Left lobe of liver (tissue), 2 donors: ENCODE measurements at regions not wholly inside any gene's neighbourhood (a gene's known extent, or its start where the extent isn't known, plus 50 kb on each side); places are given as distances from the start of the nearest gene placed in this dataset.

Experiments
- ATAC-seq: fragments of 200-7000 bp; cut with Tn5 transposase; one replicate; pipeline ENCODE4 v1.9.1; 2020; ENCODE audit warnings: mild to moderate bottlenecking, moderate library complexity
- DNase-seq: peaks from one replicate; pipeline ENCODE4 v3.0.0-alpha.2; 2020; ENCODE audit warnings: low spot score
- donor health status: DM: no; HTN: no; CAD: no; lungs with moderate emphysema.
- donor health status: DM: no; HTN: yes; CAD: no.

- DNase-seq = no peak
- no peak for ATAC-seq
Observed at GRCh38 chr2:153197402-153198386, 280.9 kb downstream of the RPRM start.

DNA sequence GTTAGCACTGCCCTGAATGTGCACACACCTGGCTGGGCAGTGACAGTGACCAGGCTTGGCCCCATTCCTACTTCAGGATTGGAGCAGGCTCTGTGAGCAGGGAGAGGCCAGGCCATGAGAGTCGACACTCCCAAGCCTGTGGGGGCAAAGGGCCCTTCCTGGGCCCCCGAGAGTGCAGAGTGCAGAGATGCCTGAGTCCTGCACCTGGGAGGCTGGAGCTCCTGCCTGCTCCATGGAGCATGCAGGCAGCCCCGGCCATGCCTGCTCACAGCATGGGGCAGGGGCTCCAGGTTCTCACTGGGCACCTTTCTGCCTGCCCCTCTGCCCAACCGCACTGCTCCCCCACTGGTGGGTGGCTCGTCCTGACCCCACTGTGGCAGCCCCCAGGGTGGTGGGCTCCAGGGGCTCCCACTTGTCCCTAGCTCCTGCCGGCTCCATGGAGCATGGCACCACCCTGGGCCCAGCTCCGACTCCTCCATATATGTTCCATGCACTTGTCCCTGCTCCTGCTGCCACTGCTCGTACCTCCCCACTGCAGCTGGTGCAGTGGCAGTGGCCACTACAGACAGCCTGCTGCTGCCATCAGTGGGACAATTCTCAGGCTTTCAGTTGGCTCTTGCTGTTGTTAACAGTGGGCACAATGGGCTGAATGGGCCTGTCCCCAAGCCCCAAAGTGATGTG, 282.0 kb downstream of the RPRM start:
- ATAC-seq (no peak), DNase-seq (no peak)

DNA sequence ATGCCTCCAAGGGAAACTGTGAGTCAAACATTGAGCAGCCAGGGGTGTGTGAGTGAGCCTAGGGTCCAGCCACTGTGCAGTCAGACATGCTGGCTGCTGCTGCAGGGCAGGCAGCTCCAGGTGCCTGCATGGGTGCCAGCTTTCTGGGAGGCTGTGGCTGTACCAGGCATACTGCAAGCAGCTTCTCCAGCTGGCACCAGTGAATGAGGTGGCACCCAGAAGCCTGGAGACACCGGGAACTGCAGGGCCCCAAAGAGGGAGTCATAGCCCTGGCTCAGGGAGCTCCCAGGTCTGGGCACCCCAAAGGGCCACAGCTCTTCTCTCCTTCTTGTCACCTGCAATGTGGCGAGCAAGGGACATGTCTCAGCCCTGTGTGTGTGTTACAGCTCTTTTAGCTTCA, 283.2 kb downstream of the RPRM start:
- no peak for DNase-seq
- no peak for ATAC-seq

- no peak for DNase-seq
- ATAC-seq = no peak
Observed at GRCh38 chr2:153189091-153189888, 289.3 kb downstream of the RPRM start.

- no peak for DNase-seq
- ATAC-seq = no peak
Observed at GRCh38 chr2:153179808-153180207, 298.8 kb downstream of the RPRM start.

DNA sequence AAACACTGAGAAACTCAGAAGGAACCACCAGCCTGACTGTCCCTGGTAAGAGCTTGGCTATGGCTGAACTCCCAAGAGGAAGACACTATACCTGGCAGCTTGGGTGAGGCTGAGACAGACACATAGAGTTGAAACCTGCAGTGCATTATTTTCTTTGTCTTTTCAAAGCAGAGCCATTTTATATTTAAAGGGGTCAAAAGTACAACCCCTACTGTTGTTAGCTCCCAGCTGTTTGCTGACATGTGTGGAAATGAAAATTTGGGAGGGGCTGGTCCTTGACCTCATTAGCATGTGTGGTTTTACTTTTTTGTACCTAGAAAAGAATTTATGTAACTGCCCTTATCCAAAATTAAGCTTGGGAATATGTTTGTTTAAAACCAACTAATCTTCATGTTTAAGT, 309.0 kb downstream of the RPRM start:
- no peak for DNase-seq

GRCh38 chr2:153165021-153165420, 313.5 kb downstream of the RPRM start:
- ATAC-seq (no peak), DNase-seq (no peak)

More for the DNA sequence above, 309.0 kb downstream of the RPRM start:
- no peak for ATAC-seq

DNA sequence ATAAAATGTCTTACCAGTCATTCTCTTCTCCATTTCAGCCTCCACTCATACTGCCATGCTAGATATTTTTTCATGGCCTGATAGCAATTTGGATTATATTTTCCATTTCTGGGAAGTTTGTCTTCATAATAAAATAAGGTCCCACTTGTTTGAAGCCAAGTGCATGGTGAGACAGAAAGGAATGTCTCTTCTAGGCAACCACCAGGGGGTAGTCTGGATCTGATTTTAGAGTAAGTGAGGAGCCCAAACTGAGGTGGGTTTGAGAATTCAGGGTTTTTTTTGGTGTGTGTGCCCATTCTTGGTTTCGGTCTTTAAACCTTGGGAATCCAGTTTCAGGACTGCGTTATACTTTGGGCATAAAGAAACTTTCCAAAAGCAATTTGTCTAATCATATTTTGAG, 315.5 kb downstream of the RPRM start:
- peak; percentile 49 for ATAC-seq
- no peak for DNase-seq

GRCh38 chr2:153156743-153157142, 321.8 kb downstream of the RPRM start:
- no peak for ATAC-seq
- no peak for DNase-seq

DNA sequence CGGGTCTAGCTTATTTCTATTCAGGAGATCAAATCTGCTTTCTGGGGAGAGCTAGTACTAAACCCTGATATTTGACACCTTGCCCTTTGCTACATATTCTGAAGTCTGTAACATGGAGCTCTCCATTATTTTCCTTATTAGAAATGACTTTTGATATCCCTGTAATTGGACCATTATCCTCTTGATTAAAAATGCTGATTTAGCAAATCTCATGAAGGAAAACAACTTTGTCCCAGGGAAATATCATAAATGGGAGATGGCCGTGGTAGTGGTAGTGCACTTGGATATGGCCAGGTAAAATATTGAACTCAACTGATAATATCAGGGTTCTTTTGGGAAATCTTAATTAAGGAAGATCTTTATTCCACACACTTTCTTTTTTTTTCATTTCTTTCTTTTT, 326.5 kb downstream of the RPRM start:
- DNase-seq = no peak
- ATAC-seq = no peak

GRCh38 chr2:153145470-153145978, 333.0 kb downstream of the RPRM start:
- ATAC-seq (no peak), DNase-seq (no peak)

DNA sequence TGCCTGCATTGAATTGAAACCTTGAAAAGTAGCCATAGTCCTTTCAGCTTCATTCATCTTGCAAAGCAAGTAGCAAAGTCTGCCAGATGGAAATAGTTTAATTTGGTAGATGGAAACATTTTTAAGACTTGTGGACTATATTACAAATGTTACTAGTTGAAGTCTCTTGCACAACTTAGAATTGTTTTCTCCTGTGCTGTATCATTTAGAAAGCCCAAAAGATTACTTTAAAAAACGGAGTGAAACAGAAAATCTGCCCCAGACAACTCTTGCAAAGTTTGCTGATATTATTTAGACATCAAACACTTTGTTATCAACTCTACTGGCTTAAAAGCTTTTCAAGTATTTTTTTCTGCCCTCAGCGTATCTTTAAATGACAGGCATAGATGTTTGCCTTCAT, 335.0 kb downstream of the RPRM start:
- ATAC-seq = no peak
- no peak for DNase-seq

DNA sequence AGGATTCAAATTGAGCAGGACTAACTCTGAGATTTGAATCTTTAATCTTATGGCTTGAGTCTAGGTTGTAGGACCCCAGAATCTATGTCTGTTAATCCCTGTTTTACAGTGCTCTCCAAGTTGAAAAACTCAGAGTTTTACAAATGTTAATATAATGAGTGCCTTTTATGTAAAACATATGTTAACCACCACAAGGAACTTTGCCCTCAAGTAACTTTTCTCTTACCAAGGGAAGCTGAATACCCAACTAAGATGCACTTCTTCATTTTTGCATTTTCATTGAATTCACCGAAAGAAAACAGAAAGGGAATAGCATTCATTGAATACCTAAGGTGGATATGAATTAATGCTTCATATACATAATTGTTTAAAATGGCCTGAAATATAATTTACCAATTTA, 338.1 kb downstream of the RPRM start:
- no peak for ATAC-seq
- DNase-seq = no peak

DNA sequence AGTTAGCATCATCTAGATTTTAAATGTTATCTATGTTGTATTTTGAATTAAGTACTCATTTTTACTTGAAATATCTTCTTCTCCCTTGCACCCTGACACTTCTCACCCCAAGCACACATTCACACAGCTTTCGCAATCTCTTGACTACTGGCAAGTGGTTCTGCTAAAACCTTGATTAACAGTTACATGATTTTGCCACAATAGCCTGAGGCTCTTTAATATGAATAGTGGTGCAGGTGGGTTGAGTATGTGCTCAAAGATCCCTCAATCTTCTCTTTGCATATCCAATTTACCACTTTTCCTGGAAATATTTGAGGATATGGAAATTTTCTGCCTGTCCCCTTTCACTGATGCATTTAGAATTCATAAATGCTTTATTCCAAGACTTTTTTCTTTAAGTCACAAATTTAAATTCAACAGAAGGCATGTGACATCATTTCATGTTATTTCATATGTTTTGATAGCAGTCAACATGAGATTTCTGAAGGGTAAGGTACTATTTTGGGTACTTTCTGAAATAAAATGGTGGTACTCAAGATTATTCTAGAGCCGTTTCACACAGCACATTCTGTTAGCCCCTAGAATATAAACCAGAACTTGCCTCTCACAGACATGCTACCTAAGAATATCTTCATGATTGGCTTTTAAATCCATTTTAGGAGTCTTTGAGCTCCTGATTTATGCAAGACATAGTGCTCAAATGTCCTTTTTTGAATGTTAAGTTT, 339.7 kb downstream of the RPRM start:
- ATAC-seq (no peak), DNase-seq (no peak)

- DNase-seq (no peak), ATAC-seq (no peak)
Observed at GRCh38 chr2:153136216-153136615, 342.3 kb downstream of the RPRM start.

DNA sequence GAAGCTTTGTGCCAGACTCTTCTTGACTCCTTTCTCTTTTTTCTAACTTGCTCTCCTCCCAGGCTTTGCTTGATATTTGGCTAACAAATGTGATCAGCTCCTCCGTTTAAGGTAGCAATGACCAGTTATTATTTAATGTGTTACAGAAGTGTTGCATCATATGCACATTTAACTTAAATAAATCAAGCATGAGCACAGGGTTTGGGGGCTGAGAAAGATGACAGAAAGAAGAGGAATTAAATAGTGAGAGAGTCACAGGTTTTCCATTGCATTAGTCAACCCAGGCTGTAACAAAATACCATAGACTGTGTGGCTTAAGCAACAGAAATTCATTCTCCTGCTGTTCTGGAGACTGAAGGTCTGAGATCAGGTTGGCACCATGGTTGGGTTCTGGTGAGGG, 343.8 kb downstream of the RPRM start:
- DNase-seq (no peak), ATAC-seq (no peak)

GRCh38 chr2:153133716-153134115, 344.8 kb downstream of the RPRM start:
- no peak for ATAC-seq
- no peak for DNase-seq

- DNase-seq = no peak
Observed at GRCh38 chr2:153132418-153132817, 346.1 kb downstream of the RPRM start.

DNA sequence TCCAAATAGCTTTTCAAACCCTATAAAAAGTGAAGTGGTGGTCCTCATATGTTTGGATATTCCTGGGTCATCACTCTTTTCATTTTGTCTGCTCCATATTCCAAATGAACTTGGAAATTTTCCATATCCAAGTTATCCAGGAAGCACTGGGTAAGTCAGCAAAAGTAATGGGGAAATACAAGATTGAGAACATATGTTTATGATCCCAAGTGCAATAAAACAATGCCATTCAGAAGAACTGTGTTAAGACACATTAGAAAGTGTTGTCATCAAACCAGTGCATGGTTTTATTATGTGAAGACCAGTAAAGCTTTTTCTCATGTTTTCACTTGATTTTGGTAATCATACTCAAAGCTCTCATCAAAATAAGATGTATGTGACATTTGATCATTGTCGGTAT, 363.4 kb downstream of the RPRM start:
- ATAC-seq (no peak), DNase-seq (no peak)

More at GRCh38 chr2:153132418-153132817, 346.1 kb downstream of the RPRM start:
- ATAC-seq = no peak

GRCh38 chr2:153110486-153110885, 368.1 kb downstream of the RPRM start:
- DNase-seq (no peak), ATAC-seq (no peak)
